ENCODE measurements at regions not wholly inside any gene's neighbourhood (a gene's known extent, or its start where the extent isn't known, plus 50 kb on each side); places are given as distances from the start of the nearest gene placed in this dataset.

GRCh38 chr20:10828180-10828579, 154.4 kb upstream of the JAG1 start:
- no peak for TF ChIP-seq CTCF (IDR thresholded peaks at IDR 0.05)
- no peak for TF ChIP-seq EZH2phosphoT487 (IDR thresholded peaks at IDR 0.05)
- no peak for TF ChIP-seq EZH2 (IDR thresholded peaks at IDR 0.05)
